ENCODE measurements at regions not wholly inside any gene's neighbourhood (a gene's known extent, or its start where the extent isn't known, plus 50 kb on each side); places are given as distances from the start of the nearest gene placed in this dataset.

DNA sequence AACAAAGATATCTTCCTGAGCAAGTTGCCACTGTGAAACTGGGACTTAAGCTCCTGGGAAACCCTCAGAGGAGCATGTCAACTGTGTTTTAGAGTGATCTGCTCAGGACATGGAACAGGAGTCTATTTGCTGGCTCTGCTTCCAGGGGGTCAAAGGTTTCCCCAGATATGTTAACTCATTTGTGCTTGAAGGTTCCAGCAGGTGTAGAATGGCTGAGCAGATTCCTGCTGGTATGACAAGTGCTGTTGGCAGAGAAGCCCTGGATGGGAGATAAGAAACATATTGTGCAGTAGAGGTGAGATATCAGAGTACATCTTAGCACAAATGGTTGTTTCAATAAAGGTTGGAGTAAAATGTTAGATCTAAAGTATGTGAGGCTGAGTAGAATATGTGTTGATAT is 282.7 kb upstream of the DACH1 start:
- Histone ChIP-seq H3K36me3 (ENCODE audit: control insufficient read depth in 1 of 2, insufficient read depth in 2 of 2, low read length in 2 of 2) (no peaks in the 10 kb centered on the region), H3K27ac (ENCODE audit: low read depth, low read length) (no peak overlapping the region), H3K9ac (ENCODE audit: low read length) (no peak overlapping the region), H3K9me2 (ENCODE audit: insufficient read depth) (no peaks in the 10 kb centered on the region), H3K4me2 (ENCODE audit: low read length) (no peak overlapping the region), H3K4me1 (ENCODE audit: control insufficient read depth in 1 of 2, insufficient read depth in 2 of 2, low read length in 2 of 2) (no peaks in the 10 kb centered on the region), H3K79me2 (ENCODE audit: insufficient read depth, low read length) (no peaks in the 10 kb centered on the region), H3K27me3 (ENCODE audit: insufficient read depth, low read length) (no peaks in the 10 kb centered on the region), H3K4me3 (replicated peaks in 1 of 2; ENCODE audit: low read depth in 1 of 2, low read length in 2 of 2) (no peak overlapping the region), H3K9me3 (ENCODE audit: control insufficient read depth in 1 of 2, insufficient read depth in 1 of 2, low read depth in 1 of 2, low read length in 2 of 2) (0 out of 4 replicates have a peak, but pooled peaks cover 0 to 2% of the 10 kb centered on the region in 2 experiments), H4K20me1 (ENCODE audit: insufficient read depth) (no peaks in the 10 kb centered on the region), H2AFZ (ENCODE audit: low read depth, low read length, poor library complexity, severe bottlenecking) (no peak overlapping the region)
- no peak for TF ChIP-seq CEBPB (IDR thresholded peaks at IDR 0.05; ENCODE audit: low read depth)
- no peak for TF ChIP-seq EZH2phosphoT487 (IDR thresholded peaks at IDR 0.05; ENCODE audit: borderline replicate concordance)
- TF ChIP-seq EZH2 (IDR thresholded peaks at IDR 0.05) = no peak
- TF ChIP-seq RAD21 (IDR thresholded peaks at IDR 0.05; ENCODE audit: low read depth) = no peak
- no peak for TF ChIP-seq SP1 (IDR thresholded peaks at IDR 0.05; ENCODE audit: low read depth)
- TF ChIP-seq SIN3A (IDR thresholded peaks at IDR 0.05; ENCODE audit: low read depth) = no peak
- TF ChIP-seq POLR2A (IDR thresholded peaks at IDR 0.05; ENCODE audit: borderline replicate concordance, extremely low read depth, insufficient read depth, insufficient read length) = no peak
- no peak for TF ChIP-seq JUND (IDR thresholded peaks at IDR 0.05)
- no peak for TF ChIP-seq TCF7L2 (IDR thresholded peaks at IDR 0.05; ENCODE audit: borderline replicate concordance, extremely low read depth, insufficient read depth, insufficient read length)
- TF ChIP-seq YY1 (IDR thresholded peaks at IDR 0.05; ENCODE audit: extremely low read depth, insufficient replicate concordance, low read depth, low read length) = no peak
- TF ChIP-seq CBX3 (IDR thresholded peaks at IDR 0.05; ENCODE audit: low read depth) = no peak
- no peak for TF ChIP-seq ZNF274 (IDR thresholded peaks at IDR 0.05; ENCODE audit: low read depth, low read length)
- TF ChIP-seq, protein P1, sequence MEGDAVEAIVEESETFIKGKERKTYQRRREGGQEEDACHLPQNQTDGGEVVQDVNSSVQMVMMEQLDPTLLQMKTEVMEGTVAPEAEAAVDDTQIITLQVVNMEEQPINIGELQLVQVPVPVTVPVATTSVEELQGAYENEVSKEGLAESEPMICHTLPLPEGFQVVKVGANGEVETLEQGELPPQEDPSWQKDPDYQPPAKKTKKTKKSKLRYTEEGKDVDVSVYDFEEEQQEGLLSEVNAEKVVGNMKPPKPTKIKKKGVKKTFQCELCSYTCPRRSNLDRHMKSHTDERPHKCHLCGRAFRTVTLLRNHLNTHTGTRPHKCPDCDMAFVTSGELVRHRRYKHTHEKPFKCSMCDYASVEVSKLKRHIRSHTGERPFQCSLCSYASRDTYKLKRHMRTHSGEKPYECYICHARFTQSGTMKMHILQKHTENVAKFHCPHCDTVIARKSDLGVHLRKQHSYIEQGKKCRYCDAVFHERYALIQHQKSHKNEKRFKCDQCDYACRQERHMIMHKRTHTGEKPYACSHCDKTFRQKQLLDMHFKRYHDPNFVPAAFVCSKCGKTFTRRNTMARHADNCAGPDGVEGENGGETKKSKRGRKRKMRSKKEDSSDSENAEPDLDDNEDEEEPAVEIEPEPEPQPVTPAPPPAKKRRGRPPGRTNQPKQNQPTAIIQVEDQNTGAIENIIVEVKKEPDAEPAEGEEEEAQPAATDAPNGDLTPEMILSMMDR (IDR thresholded peaks at IDR 0.05 in 2 of 3, conservative IDR thresholded peaks at IDR 0.05 in 1 of 3; ENCODE audit: borderline replicate concordance in 1 of 3, insufficient read depth in 1 of 3, low read depth in 2 of 3, low read length in 2 of 3) = no peak
- CTCF ChIA-PET = no interaction called here
- intact Hi-C loops (cut with micrococcal nuclease) = no loop called here
- POLR2A ChIA-PET = no interaction called here
- ATAC-seq = no peak
- no peak for DNase-seq (ENCODE audit: low read depth, low spot score)
- BruUV-seq (replicated peaks) = no TSS peak
- RAD21 ChIA-PET (ENCODE audit: low non-redundant PET in 1 of 2, low total read pairs in 2 of 2, uncharacterized antibody in 2 of 2, unreplicated experiment in 2 of 2) = no interaction called here
